GM12878 (cell line): ENCODE measurements at regions not wholly inside any gene's neighbourhood (a gene's known extent, or its start where the extent isn't known, plus 50 kb on each side); places are given as distances from the start of the nearest gene placed in this dataset.

ENCODE experiments used
- ATAC-seq: fragments of 200-7000 bp; cut with Tn5 transposase; 3 replicates; pipeline ENCODE4 v1.9.1; 2020; ENCODE audit warnings: mild to moderate bottlenecking, moderate library complexity
- BruUV-seq: library from RNA; stranded (reverse); fragments of 400-500 nt; replicated peaks from 2 replicates; lab custom pipeline; 2021; lab: Mats Ljungman, UMichigan
- CTCF ChIA-PET: fragments of 300-600 bp; sonication (Branson Sonifier 250); formaldehyde crosslinking; extraction: SDS; loops from one replicate; lab custom pipeline; 2021; ENCODE audit warnings: inconsistent platforms; lab: Yijun Ruan, JAX
- POLR2A ChIA-PET: fragments of 350-600 bp; formaldehyde crosslinking; extraction: SDS; loops from one replicate; lab custom pipeline; 2021; ENCODE audit warnings: inconsistent platforms; lab: Charles Lee
- RAD21 ChIA-PET: fragments of 300-600 bp; sonication (Branson Sonifier 250); formaldehyde crosslinking; loops from one replicate; lab custom pipeline; 2023; ENCODE audit warnings: antibody characterized with exemption; ENCODE audit not compliant: unreplicated experiment; lab: Charles Lee
- SMC1A ChIA-PET: fragments of 300-600 bp; sonication (Branson Sonifier 250); formaldehyde crosslinking; loops from one replicate; lab custom pipeline; 2023; ENCODE audit not compliant: unreplicated experiment, uncharacterized antibody; lab: Charles Lee
- DNase-seq: peaks from one replicate; pipeline ENCODE4 v3.0.0-alpha.2; 2011; ENCODE audit warnings: low read depth, low spot score
- FAIRE-seq: peaks from 3 replicates; lab custom pipeline; 2011; peaks lifted over from hg19 to GRCh38; lab: Jason Lieb, UNC
- H2AFZ ChIP-seq: 2 replicates; pipeline ENCODE4 v1.6.0; 2011; ENCODE audit warnings: low read depth, low read length, control low read depth; ENCODE audit not compliant: control insufficient read depth
- H3K27ac ChIP-seq: 2 replicates; pipeline ENCODE4 v1.5.1; 2011; ENCODE audit warnings: control low read depth; ENCODE audit not compliant: control insufficient read depth, insufficient read depth
- H3K27me3 ChIP-seq, 2 experiments: replicated peaks in 1 of 2; 2 replicates each; pipeline versions ENCODE4 v1.6.0 to v1.6.1; 2011; ENCODE audit warnings: low read length in 1 of 2; ENCODE audit not compliant: control insufficient read depth in 2 of 2, insufficient read depth in 2 of 2
- H3K36me3 ChIP-seq, 2 experiments: 2 replicates each; pipeline ENCODE4 v1.5.1; 2011; ENCODE audit warnings: low read length in 1 of 2; ENCODE audit not compliant: control insufficient read depth in 2 of 2, insufficient read depth in 2 of 2
- H3K4me1 ChIP-seq: 2 replicates; pipeline ENCODE4 v1.6.1; 2011; ENCODE audit warnings: mild to moderate bottlenecking, low read length, moderate library complexity, mixed read lengths; ENCODE audit not compliant: control insufficient read depth, insufficient read depth
- H3K4me2 ChIP-seq: 2 replicates; pipeline ENCODE4 v1.6.0; 2011; ENCODE audit warnings: control low read depth; ENCODE audit not compliant: control insufficient read depth, insufficient read depth
- H3K4me3 ChIP-seq: fragments of 200-600 bp; sonication (generic); 2 replicates; pipeline ENCODE4 v1.5.1; 2016
- H3K79me2 ChIP-seq: 2 replicates; pipeline ENCODE4 v1.6.0; 2011; ENCODE audit warnings: low read length; ENCODE audit not compliant: control insufficient read depth, insufficient read depth
- H3K9ac ChIP-seq: 2 replicates; pipeline ENCODE4 v1.8.0; 2011; ENCODE audit warnings: low read length, control low read depth, mixed read lengths; ENCODE audit not compliant: control insufficient read depth, insufficient read depth
- H3K9me3 ChIP-seq: replicated peaks from 3 replicates; pipeline ENCODE4 v1.5.1; 2011; ENCODE audit warnings: mild to moderate bottlenecking, low read length; ENCODE audit not compliant: control insufficient read depth, insufficient read depth
- H4K20me1 ChIP-seq: 2 replicates; pipeline ENCODE4 v1.6.0; 2011; ENCODE audit not compliant: control insufficient read depth, insufficient read depth
- BACH1 ChIP-seq: fragments of 450-650 bp; IDR thresholded peaks from 2 replicates; pipeline ENCODE4 v1.6.1; 2017; ENCODE audit warnings: mild to moderate bottlenecking, borderline replicate concordance
- BCL11A ChIP-seq: IDR thresholded peaks from 2 replicates; pipeline ENCODE4 v1.6.1; 2011; ENCODE audit warnings: low read depth, low read length
- EP300 ChIP-seq, 2 experiments: fragments of 150-350 bp in 1 of 2; IDR thresholded peaks; 2 replicates each; pipeline ENCODE4 v1.6.1; 2011 to 2012; ENCODE audit warnings: low read depth in 2 of 2, low read length in 2 of 2, borderline replicate concordance in 1 of 2, improper control_type of control experiment in 1 of 2, inconsistent platforms in 1 of 2; ENCODE audit not compliant: control insufficient read depth in 1 of 2
- FOS ChIP-seq: IDR thresholded peaks from 3 replicates; pipeline ENCODE4 v1.6.1; 2011; ENCODE audit warnings: borderline replicate concordance; ENCODE audit not compliant: insufficient read length; ENCODE audit errors: extremely low read depth
- FOXK2 ChIP-seq: fragments of 450-650 bp; IDR thresholded peaks from 2 replicates; pipeline ENCODE4 v1.6.1; 2017; ENCODE audit warnings: mild to moderate bottlenecking, moderate library complexity
- GABPA ChIP-seq: IDR thresholded peaks from 2 replicates; pipeline ENCODE4 v1.6.1; 2014; ENCODE audit warnings: antibody characterized with exemption, low read depth, mild to moderate bottlenecking, inconsistent platforms
- IKZF1 ChIP-seq: fragments of 450-650 bp; conservative IDR thresholded peaks from 2 replicates; pipeline ENCODE4 v1.6.1; 2017; ENCODE audit warnings: antibody characterized with exemption, mild to moderate bottlenecking
- KDM1A ChIP-seq: fragments of 200-600 bp; sonication (generic); IDR thresholded peaks from 2 replicates; pipeline ENCODE4 v1.6.1; 2016; ENCODE audit warnings: borderline replicate concordance
- MLLT1 ChIP-seq: fragments of 450-650 bp; IDR thresholded peaks from 2 replicates; pipeline ENCODE4 v1.6.1; 2016; ENCODE audit warnings: mild to moderate bottlenecking
- MYB ChIP-seq: fragments of 150-350 bp; IDR thresholded peaks from 2 replicates; pipeline ENCODE4 v1.6.1; 2014; ENCODE audit warnings: mild to moderate bottlenecking, low read depth, low read length, borderline replicate concordance
- NFIC ChIP-seq: IDR thresholded peaks from 2 replicates; pipeline ENCODE4 v1.6.1; 2012; ENCODE audit warnings: low read depth, mild to moderate bottlenecking, inconsistent platforms, low read length, moderate library complexity
- NFXL1 ChIP-seq: fragments of 450-650 bp; IDR thresholded peaks from 2 replicates; pipeline ENCODE4 v1.6.1; 2017; ENCODE audit warnings: antibody characterized with exemption, mild to moderate bottlenecking, borderline replicate concordance
- NRF1 ChIP-seq: conservative IDR thresholded peaks from 2 replicates; pipeline ENCODE4 v1.6.1; 2011; ENCODE audit warnings: mild to moderate bottlenecking, low read depth, low read length, improper control_type of control experiment
- PBX3 ChIP-seq: IDR thresholded peaks from 2 replicates; pipeline ENCODE4 v1.6.1; 2011; ENCODE audit warnings: mild to moderate bottlenecking, low read depth, low read length, moderate library complexity; ENCODE audit not compliant: insufficient replicate concordance
- PML ChIP-seq: IDR thresholded peaks from 2 replicates; pipeline ENCODE4 v1.6.1; 2012; ENCODE audit warnings: low read length, inconsistent platforms
- POLR2AphosphoS5 ChIP-seq: IDR thresholded peaks from 2 replicates; pipeline ENCODE4 v1.6.1; 2011; ENCODE audit warnings: mild to moderate bottlenecking, low read length, inconsistent platforms
- STAT3 ChIP-seq: IDR thresholded peaks from 2 replicates; pipeline ENCODE4 v1.6.1; 2011; ENCODE audit warnings: low read depth, low read length, improper control_type of control experiment
- WGBS: methylation state at CpG from one replicate; pipeline ENCODE4 v1.1.6; 2016; ENCODE audit warnings: low lambda C conversion rate; ENCODE audit not compliant: insufficient replicate concordance, insufficient coverage; ENCODE audit errors: missing lambda C conversion rate; 5-methylcytosine and 5-hydroxymethylcytosine counted together
- in situ Hi-C: fragments of 300-500 bp; cut with MboI; formaldehyde crosslinking; loops from 9 replicates; pipeline ENCODE4 v1.14.3; 2018; ENCODE audit warnings: mixed read lengths
- intact Hi-C: fragments of 100-400 bp; cut with micrococcal nuclease; formaldehyde crosslinking; loops from one replicate; pipeline ENCODE4 v1.14.2; 2022; ENCODE audit not compliant: unreplicated experiment
- TF ChIP-seq, protein P1 (sequence below): IDR thresholded peaks from 2 replicates; pipeline ENCODE4 v1.6.1; 2011; ENCODE audit warnings: low read depth, mild to moderate bottlenecking, low read length, moderate library complexity, borderline replicate concordance; ENCODE audit errors: extremely low read depth
- TF ChIP-seq, protein P2 (sequence below): fragments of 450-650 bp; IDR thresholded peaks from 2 replicates; pipeline ENCODE4 v1.6.1; 2016; ENCODE audit warnings: mild to moderate bottlenecking, moderate library complexity, borderline replicate concordance

GRCh38 chr3:164407111-164407510 is 671.2 kb downstream of the SI start:
- H3K9ac ChIP-seq: no peak overlapping the region
- H3K4me1 ChIP-seq: no peaks in the 10 kb centered on the region
- no peak overlapping the region for H3K4me3 ChIP-seq
- DNase-seq: no peak
- no peak overlapping the region for H3K27ac ChIP-seq
- no peaks in the 10 kb centered on the region for H3K9me3 ChIP-seq
- in situ Hi-C loops (no loop called here), intact Hi-C loops (no loop called here)
- WGBS: 26% methylated on average over 3 of the region's 3 CpGs
- no peaks in the 10 kb centered on the region for H3K79me2 ChIP-seq
- no peaks in the 10 kb centered on the region for H4K20me1 ChIP-seq
- no peak for FAIRE-seq
- H3K27me3 ChIP-seq: no peaks in the 10 kb centered on the region
- TF ChIP-seq NFIC (no peak), MYB (no peak), PBX3 (no peak), KDM1A (no peak), BACH1 (no peak), STAT3 (no peak), PML (no peak), MLLT1 (no peak), IKZF1 (no peak), GABPA (no peak), NRF1 (no peak), NFXL1 (no peak), EP300 (IDR thresholded peaks at IDR 0.05; ENCODE audit: borderline replicate concordance in 1 of 2, control insufficient read depth in 1 of 2, low read depth in 2 of 2, low read length in 2 of 2) (no peak), BCL11A (no peak), POLR2AphosphoS5 (no peak), FOXK2 (no peak), FOS (no peak)
- TF ChIP-seq, protein P1, sequence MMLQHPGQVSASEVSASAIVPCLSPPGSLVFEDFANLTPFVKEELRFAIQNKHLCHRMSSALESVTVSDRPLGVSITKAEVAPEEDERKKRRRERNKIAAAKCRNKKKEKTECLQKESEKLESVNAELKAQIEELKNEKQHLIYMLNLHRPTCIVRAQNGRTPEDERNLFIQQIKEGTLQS: no peak
- TF ChIP-seq, protein P2, sequence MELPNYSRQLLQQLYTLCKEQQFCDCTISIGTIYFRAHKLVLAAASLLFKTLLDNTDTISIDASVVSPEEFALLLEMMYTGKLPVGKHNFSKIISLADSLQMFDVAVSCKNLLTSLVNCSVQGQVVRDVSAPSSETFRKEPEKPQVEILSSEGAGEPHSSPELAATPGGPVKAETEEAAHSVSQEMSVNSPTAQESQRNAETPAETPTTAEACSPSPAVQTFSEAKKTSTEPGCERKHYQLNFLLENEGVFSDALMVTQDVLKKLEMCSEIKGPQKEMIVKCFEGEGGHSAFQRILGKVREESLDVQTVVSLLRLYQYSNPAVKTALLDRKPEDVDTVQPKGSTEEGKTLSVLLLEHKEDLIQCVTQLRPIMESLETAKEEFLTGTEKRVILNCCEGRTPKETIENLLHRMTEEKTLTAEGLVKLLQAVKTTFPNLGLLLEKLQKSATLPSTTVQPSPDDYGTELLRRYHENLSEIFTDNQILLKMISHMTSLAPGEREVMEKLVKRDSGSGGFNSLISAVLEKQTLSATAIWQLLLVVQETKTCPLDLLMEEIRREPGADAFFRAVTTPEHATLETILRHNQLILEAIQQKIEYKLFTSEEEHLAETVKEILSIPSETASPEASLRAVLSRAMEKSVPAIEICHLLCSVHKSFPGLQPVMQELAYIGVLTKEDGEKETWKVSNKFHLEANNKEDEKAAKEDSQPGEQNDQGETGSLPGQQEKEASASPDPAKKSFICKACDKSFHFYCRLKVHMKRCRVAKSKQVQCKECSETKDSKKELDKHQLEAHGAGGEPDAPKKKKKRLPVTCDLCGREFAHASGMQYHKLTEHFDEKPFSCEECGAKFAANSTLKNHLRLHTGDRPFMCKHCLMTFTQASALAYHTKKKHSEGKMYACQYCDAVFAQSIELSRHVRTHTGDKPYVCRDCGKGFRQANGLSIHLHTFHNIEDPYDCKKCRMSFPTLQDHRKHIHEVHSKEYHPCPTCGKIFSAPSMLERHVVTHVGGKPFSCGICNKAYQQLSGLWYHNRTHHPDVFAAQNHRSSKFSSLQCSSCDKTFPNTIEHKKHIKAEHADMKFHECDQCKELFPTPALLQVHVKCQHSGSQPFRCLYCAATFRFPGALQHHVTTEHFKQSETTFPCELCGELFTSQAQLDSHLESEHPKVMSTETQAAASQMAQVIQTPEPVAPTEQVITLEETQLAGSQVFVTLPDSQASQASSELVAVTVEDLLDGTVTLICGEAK: no peak
- ChIA-PET CTCF (no interaction called here), RAD21 (no interaction called here), POLR2A (no interaction called here), SMC1A (interaction anchor here (1.0 to 1.3 kb wide), 2 partner anchors 10 to 119 kb away, joined by 3 to 5 read pairs; no protein-coding TSS in a partner anchor)
- no TSS peak for BruUV-seq
- H3K36me3 ChIP-seq: no peaks in the 10 kb centered on the region
- H2AFZ ChIP-seq: no peak overlapping the region
- ATAC-seq: peak; percentile 33; the same call in 1 of the 3 replicates
- H3K4me2 ChIP-seq: no peak overlapping the region
